Gastrocnemius medialis (tissue), 4 donors: ENCODE measurements at regions not wholly inside any gene's neighbourhood (a gene's known extent, or its start where the extent isn't known, plus 50 kb on each side); places are given as distances from the start of the nearest gene placed in this dataset.

Source experiments
- ATAC-seq, 2 donors: fragments of 150-250 bp; one replicate each; pipeline ENCODE4 v1.9.1; 2016
- DNase-seq, 2 donors: peaks; one replicate each; pipeline ENCODE4 v3.0.0-alpha.2; 2019
- H3K27ac ChIP-seq, 4 donors: fragments of 200-600 bp; sonication (generic); 1 replicate in 1 of 4; 2 replicates in 3 of 4; pipeline ENCODE4 v1.5.1; 2016 to 2018; ENCODE audit warnings: mild to moderate bottlenecking in 2 of 4, moderate library complexity in 1 of 4
- H3K27me3 ChIP-seq, 3 donors: fragments of 200-600 bp; sonication (generic) in 2 of 3; 1 replicate in 1 of 3; 2 replicates in 2 of 3; pipeline versions ENCODE4 v1.5.1 to v1.6.0; 2016 to 2019; ENCODE audit warnings: mild to moderate bottlenecking in 1 of 3, moderate library complexity in 1 of 3
- H3K36me3 ChIP-seq, 2 donors: fragments of 200-600 bp; sonication (generic) in 1 of 2; one replicate each; pipeline ENCODE4 v1.5.1; 2017 to 2018
- H3K4me1 ChIP-seq, 2 donors: fragments of 200-600 bp; sonication (generic) in 1 of 2; one replicate each; pipeline ENCODE4 v1.5.1; 2016 to 2017; ENCODE audit warnings: mild to moderate bottlenecking in 2 of 2
- H3K4me3 ChIP-seq, 4 donors: fragments of 200-600 bp; sonication (generic) in 3 of 4; 1 replicate in 1 of 4; 2 replicates in 3 of 4; pipeline ENCODE4 v1.5.1; 2016 to 2019; ENCODE audit warnings: mild to moderate bottlenecking in 2 of 4
- H3K9me3 ChIP-seq, 3 donors: fragments of 200-600 bp; sonication (generic) in 2 of 3; 1 replicate in 1 of 3; 2 replicates in 2 of 3; pipeline ENCODE4 v1.5.1; 2016 to 2019
- POLR2A ChIP-seq, 2 donors: fragments of 450-650 bp; IDR thresholded peaks; one replicate each; pipeline ENCODE4 v1.6.1; 2017; ENCODE audit warnings: antibody characterized with exemption in 2 of 2, mild to moderate bottlenecking in 2 of 2, moderate library complexity in 2 of 2
- in situ Hi-C, 4 donors: fragments of 200-750 bp; cut with MboI; loops; one replicate each; pipeline versions ENCODE4 v1.15.0 to v1.8.0; 2017; ENCODE audit warnings: low sequenced_read_pairs in 4 of 4
- intact Hi-C: fragments of 100-400 bp; cut with DNase I; formaldehyde crosslinking; loops from one replicate; pipeline ENCODE4 v1.15.1; 2023; ENCODE audit warnings: low total_unique reads
- TF ChIP-seq, protein P1 (sequence below), 5 experiments: fragments of 450-650 bp in 3 of 5; fragments of 200-600 bp in 2 of 5; sonication (generic) in 2 of 5; IDR thresholded peaks in 4 of 5; conservative IDR thresholded peaks in 1 of 5; 1 replicate in 4 of 5; 2 replicates in 1 of 5; pipeline ENCODE4 v1.5.1; 2016 to 2019; ENCODE audit warnings: antibody characterized with exemption in 5 of 5, mild to moderate bottlenecking in 3 of 5, moderate library complexity in 3 of 5

DNA sequence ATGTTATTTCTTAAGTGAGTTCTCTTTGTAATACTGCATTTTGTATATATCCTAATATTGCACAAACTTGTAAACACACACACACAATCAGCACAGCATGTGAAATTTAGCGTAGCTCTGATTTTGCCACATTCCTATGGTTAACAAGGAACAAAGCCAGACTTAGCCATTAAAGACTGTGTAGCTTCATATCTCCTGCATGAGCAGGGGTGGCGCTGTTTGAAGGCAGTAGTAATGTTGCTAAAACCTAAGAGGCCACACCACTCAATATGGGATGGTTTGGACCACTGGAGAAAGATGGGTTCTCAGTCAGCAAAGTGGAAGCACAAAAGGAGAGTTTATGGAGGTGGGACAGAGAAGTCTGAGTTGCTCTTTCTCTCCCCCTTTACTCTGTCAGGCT is 61.1 kb upstream of the RND3 start:
- intact Hi-C loops, result no loop called here
- no peak overlapping the region for H3K4me3 ChIP-seq
- no peaks in the 10 kb centered on the region for H3K36me3 ChIP-seq
- no peaks in the 10 kb centered on the region for H3K9me3 ChIP-seq
- H3K27me3 ChIP-seq, result no peaks in the 10 kb centered on the region
- TF ChIP-seq POLR2A (IDR thresholded peaks at IDR 0.05), result no peak
- TF ChIP-seq, protein P1, sequence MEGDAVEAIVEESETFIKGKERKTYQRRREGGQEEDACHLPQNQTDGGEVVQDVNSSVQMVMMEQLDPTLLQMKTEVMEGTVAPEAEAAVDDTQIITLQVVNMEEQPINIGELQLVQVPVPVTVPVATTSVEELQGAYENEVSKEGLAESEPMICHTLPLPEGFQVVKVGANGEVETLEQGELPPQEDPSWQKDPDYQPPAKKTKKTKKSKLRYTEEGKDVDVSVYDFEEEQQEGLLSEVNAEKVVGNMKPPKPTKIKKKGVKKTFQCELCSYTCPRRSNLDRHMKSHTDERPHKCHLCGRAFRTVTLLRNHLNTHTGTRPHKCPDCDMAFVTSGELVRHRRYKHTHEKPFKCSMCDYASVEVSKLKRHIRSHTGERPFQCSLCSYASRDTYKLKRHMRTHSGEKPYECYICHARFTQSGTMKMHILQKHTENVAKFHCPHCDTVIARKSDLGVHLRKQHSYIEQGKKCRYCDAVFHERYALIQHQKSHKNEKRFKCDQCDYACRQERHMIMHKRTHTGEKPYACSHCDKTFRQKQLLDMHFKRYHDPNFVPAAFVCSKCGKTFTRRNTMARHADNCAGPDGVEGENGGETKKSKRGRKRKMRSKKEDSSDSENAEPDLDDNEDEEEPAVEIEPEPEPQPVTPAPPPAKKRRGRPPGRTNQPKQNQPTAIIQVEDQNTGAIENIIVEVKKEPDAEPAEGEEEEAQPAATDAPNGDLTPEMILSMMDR (IDR thresholded peaks at IDR 0.05 in 4 of 5, conservative IDR thresholded peaks at IDR 0.05 in 1 of 5), result no peak
- ATAC-seq (no peak), DNase-seq (no peak)
- no peaks in the 10 kb centered on the region for H3K4me1 ChIP-seq
- in situ Hi-C loops, result no loop called here
- no peak overlapping the region for H3K27ac ChIP-seq

DNA sequence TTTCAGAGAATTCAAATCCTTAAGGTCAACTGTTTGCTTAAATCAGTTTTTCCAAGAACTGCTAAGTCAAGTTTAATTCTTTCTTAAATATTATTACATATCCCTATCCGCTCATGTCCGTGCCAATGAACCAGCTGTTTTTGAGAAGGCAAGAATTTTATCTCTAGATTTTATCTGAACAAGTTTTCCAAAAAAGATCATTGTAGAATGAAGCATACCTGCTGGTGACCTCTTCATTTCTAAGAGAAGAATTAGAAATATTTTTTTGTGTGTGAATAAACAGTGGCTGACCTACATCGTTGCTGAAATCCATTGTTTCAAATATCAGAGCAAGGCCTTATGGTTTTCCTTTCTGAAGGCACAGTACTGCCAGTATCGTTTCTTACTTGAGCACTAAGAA is 58.4 kb upstream of the RND3 start:
- ATAC-seq (no peak), DNase-seq (no peak)
- in situ Hi-C loops, result no loop called here
- intact Hi-C loops, result no loop called here
- TF ChIP-seq, protein P1 (IDR thresholded peaks at IDR 0.05 in 4 of 5, conservative IDR thresholded peaks at IDR 0.05 in 1 of 5), result no peak
- TF ChIP-seq POLR2A (IDR thresholded peaks at IDR 0.05), result no peak
- H3K27ac ChIP-seq, result no peak overlapping the region
- H3K4me1 ChIP-seq, result no peaks in the 10 kb centered on the region
- H3K4me3 ChIP-seq, result no peak overlapping the region
- no peaks in the 10 kb centered on the region for H3K36me3 ChIP-seq
- no peaks in the 10 kb centered on the region for H3K27me3 ChIP-seq
- no peaks in the 10 kb centered on the region for H3K9me3 ChIP-seq

DNA sequence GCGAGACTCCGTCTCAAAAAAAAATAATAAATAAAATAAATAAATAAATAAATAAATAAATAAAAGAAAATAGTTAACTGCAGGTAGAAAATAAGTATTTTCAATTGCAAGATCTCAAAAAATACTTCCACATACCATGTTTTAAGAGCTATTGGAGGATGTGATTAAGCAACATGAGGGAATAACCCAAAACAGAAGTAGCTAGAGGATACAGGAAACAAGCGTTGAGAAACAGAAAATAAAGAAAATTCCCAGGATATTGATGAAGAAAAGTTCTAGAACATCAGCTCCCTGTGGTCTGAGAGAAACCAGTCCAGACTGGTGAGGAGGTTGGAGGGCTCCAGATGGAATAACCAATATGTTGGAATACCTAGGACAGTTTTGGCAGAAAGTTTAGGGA is 57.3 kb upstream of the RND3 start:
- intact Hi-C loops (no loop called here), in situ Hi-C loops (no loop called here)
- Histone ChIP-seq H3K4me3 (no peak overlapping the region), H3K4me1 (no peaks in the 10 kb centered on the region), H3K27ac (no peak overlapping the region), H3K27me3 (no peaks in the 10 kb centered on the region), H3K36me3 (no peaks in the 10 kb centered on the region), H3K9me3 (no peaks in the 10 kb centered on the region)
- TF ChIP-seq POLR2A (IDR thresholded peaks at IDR 0.05), result no peak
- TF ChIP-seq, protein P1 (IDR thresholded peaks at IDR 0.05 in 4 of 5, conservative IDR thresholded peaks at IDR 0.05 in 1 of 5), result no peak
- ATAC-seq, result no peak
- DNase-seq, result no peak

DNA sequence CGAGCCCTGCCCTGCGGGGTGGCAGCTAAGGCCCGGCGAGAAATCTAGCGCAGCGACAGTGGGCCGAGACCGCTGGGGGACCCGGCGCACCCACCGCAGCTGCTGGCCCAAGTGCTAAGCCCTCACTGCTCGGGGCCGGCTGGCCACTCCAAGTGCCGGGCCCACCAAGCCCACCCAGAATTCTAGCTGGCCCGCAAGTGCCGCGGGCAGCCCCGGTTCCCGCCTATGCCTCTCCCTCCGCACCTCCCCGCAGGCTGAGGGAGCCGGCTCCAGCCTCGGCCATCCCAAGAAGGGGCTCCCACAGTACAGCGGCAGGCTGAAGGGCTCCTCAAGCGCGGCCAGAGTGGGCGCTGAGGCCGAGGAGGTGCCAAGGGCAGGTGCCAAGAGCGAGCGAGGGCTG is 55.2 kb upstream of the RND3 start:
- Histone ChIP-seq H3K36me3 (no peaks in the 10 kb centered on the region), H3K4me1 (no peaks in the 10 kb centered on the region), H3K9me3 (no peaks in the 10 kb centered on the region), H3K4me3 (no peak overlapping the region), H3K27me3 (no peaks in the 10 kb centered on the region), H3K27ac (no peak overlapping the region)
- DNase-seq (no peak), ATAC-seq (no peak)
- TF ChIP-seq, protein P1 (IDR thresholded peaks at IDR 0.05 in 4 of 5, conservative IDR thresholded peaks at IDR 0.05 in 1 of 5), result no peak
- TF ChIP-seq POLR2A (IDR thresholded peaks at IDR 0.05), result no peak
- in situ Hi-C loops, result no loop called here
- intact Hi-C loops, result no loop called here

DNA sequence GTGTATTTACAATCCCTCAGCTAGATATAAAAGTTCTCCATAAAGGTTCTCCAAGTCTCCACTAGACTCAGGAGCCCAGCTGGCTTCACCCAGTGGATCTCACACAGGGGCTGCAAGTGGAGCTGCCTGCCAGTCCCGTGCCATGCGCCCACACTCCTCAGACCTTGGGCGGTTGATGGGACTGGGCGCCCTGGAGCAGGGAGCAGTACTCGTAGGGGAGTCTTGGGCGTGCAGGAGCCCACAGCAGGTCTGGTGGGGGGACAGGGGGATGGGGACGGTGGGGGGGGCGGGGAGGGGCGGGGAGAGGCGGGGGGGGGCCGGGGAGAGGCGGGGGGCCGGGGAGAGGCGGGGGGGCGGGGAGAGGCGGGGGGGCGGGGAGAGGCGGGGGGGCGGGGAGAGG is 54.7 kb upstream of the RND3 start:
- Histone ChIP-seq H3K9me3 (no peaks in the 10 kb centered on the region), H3K27me3 (no peaks in the 10 kb centered on the region), H3K27ac (no peak overlapping the region), H3K4me3 (no peak overlapping the region), H3K4me1 (no peaks in the 10 kb centered on the region), H3K36me3 (no peaks in the 10 kb centered on the region)
- ATAC-seq (no peak), DNase-seq (no peak)
- in situ Hi-C loops, result no loop called here
- intact Hi-C loops, result no loop called here
- TF ChIP-seq, protein P1 (IDR thresholded peaks at IDR 0.05 in 4 of 5, conservative IDR thresholded peaks at IDR 0.05 in 1 of 5), result no peak
- no peak for TF ChIP-seq POLR2A (IDR thresholded peaks at IDR 0.05)
